Retinal pigment epithelial cell (primary cell): ENCODE measurements at regions not wholly inside any gene's neighbourhood (a gene's known extent, or its start where the extent isn't known, plus 50 kb on each side); places are given as distances from the start of the nearest gene placed in this dataset.

Experiments used
- DNase-seq: peaks from one replicate; pipeline ENCODE4 v3.0.0-alpha.2; 2010; ENCODE audit warnings: low read depth
- H3K4me3 ChIP-seq: 2 replicates; pipeline ENCODE4 v1.5.1; 2011; ENCODE audit warnings: mild to moderate bottlenecking, low read length, control low read depth, moderate library complexity
- CTCF ChIP-seq: conservative IDR thresholded peaks from 2 replicates; pipeline ENCODE4 v1.5.1; 2011; ENCODE audit warnings: low read depth, low read length, control low read depth, inconsistent platforms

- DNase-seq, result no peak
- no peak overlapping the region for H3K4me3 ChIP-seq
- TF ChIP-seq CTCF, result no peak
These were observed 173.3 kb upstream of the LINC00305 start for GRCh38 chr18:64322189-64322588.

GRCh38 chr18:64318547-64318946 lies 169.7 kb upstream of the LINC00305 start:
- no peak for DNase-seq
- no peak overlapping the region for H3K4me3 ChIP-seq
- TF ChIP-seq CTCF, result no peak

GRCh38 chr18:64311859-64312258 lies 163.0 kb upstream of the LINC00305 start:
- H3K4me3 ChIP-seq, result no peak overlapping the region
- no peak for TF ChIP-seq CTCF
- DNase-seq, result no peak

GRCh38 chr18:64295839-64296238 lies 147.0 kb upstream of the LINC00305 start:
- no peak for TF ChIP-seq CTCF
- DNase-seq, result no peak

GRCh38 chr18:64294967-64295366 lies 146.1 kb upstream of the LINC00305 start:
- no peak overlapping the region for H3K4me3 ChIP-seq
- TF ChIP-seq CTCF, result no peak
- no peak for DNase-seq

More at GRCh38 chr18:64295839-64296238, 147.0 kb upstream of the LINC00305 start:
- H3K4me3 ChIP-seq, result no peak overlapping the region

GRCh38 chr18:64288432-64288831 lies 139.5 kb upstream of the LINC00305 start:
- H3K4me3 ChIP-seq, result no peak overlapping the region
- no peak for TF ChIP-seq CTCF
- no peak for DNase-seq

- TF ChIP-seq CTCF, result no peak
- DNase-seq, result no peak
- H3K4me3 ChIP-seq, result no peak overlapping the region
These were observed 139.0 kb upstream of the LINC00305 start for GRCh38 chr18:64287926-64288325.
